ENCODE measurements at regions not wholly inside any gene's neighbourhood (a gene's known extent, or its start where the extent isn't known, plus 50 kb on each side); places are given as distances from the start of the nearest gene placed in this dataset.
A peak's percentile ranks its signal among the peaks of the same experiment; 100 is the strongest.

GRCh38 chr5:50953290-50953689, 286.9 kb downstream of the PARP8 start:
- intact Hi-C loops (cut with micrococcal nuclease), result no loop called here
- H3K36me3 Mint-ChIP-seq, result no peaks in the 10 kb centered on the region
- H3K27ac Mint-ChIP-seq, result no peak overlapping the region
- H3K27me3 Mint-ChIP-seq, result peaks cover 12 to 26% of the 10 kb centered on the region in 2 donors
- H3K9me3 Mint-ChIP-seq, result no peaks in the 10 kb centered on the region
- no peak overlapping the region for H3K4me3 Mint-ChIP-seq
- Histone ChIP-seq H3K27me3 (ENCODE audit: insufficient read depth, low read length) (no peaks in the 10 kb centered on the region), H3K4me3 (ENCODE audit: low read length in 2 of 2) (no peak overlapping the region), H3K36me3 (ENCODE audit: insufficient read depth, low read length) (no peaks in the 10 kb centered on the region), H3K27ac (ENCODE audit: low read depth, low read length) (no peak overlapping the region), H3K4me1 (ENCODE audit: insufficient read depth, low read length) (no peaks in the 10 kb centered on the region), H3K9me3 (ENCODE audit: control insufficient read depth in 1 of 2, low read length in 2 of 2) (no peaks in the 10 kb centered on the region)
- DNase-seq, result no peak
- ChIA-PET POLR2A (ENCODE audit: partially characterized antibody) (no interaction called here), CTCF (ENCODE audit: partially characterized antibody) (interaction anchor here (1.9 kb wide), 1 partner anchor 10 kb away, joined by 4 read pairs; no protein-coding TSS in a partner anchor)
- no peaks in the 10 kb centered on the region for H3K4me1 Mint-ChIP-seq

DNA sequence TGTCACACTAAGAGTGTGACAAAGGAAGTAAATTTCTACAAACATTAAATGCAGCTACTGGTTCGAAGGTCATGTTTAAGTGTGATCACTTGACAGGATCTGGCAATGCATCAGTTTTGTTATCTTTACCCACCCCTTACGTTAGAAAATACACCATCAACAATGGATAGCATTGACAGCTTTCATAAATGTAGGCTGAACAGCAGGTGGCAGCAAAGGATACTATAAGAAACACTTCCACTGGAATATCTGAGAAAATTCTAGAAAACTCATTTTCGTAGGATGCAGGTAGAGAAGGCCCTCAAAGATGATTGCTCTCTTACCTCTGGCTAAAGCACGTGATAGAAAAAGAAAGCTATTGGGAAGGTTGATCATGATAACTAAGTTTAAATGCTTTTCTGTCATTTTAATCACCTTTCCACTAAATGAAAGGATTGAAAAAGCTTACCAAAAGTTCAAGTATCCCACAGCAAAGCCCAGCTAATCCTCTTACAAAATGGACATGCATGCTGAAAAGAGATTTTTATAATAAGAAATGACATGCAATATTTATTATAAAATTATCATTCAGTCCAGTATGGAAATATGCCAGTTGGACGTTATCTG, 292.5 kb downstream of the PARP8 start:
- Histone ChIP-seq H3K27ac (ENCODE audit: low read depth, low read length) (no peak overlapping the region), H3K27me3 (ENCODE audit: insufficient read depth, low read length) (peaks cover 8% of the 10 kb centered on the region), H3K9me3 (ENCODE audit: control insufficient read depth in 1 of 2, low read length in 2 of 2) (no peaks in the 10 kb centered on the region), H3K4me3 (ENCODE audit: low read length in 2 of 2) (no peak overlapping the region), H3K36me3 (ENCODE audit: insufficient read depth, low read length) (no peaks in the 10 kb centered on the region), H3K4me1 (ENCODE audit: insufficient read depth, low read length) (peaks cover 13% of the 10 kb centered on the region)
- no peaks in the 10 kb centered on the region for H3K36me3 Mint-ChIP-seq
- H3K27ac Mint-ChIP-seq, result no peak overlapping the region
- DNase-seq, result peak in 2 of 5 donors; percentile 23 to 34
- intact Hi-C loops (cut with micrococcal nuclease), result loop anchor here (1.0 kb wide), 1 partner anchor 1698 kb away; no protein-coding TSS in a partner anchor
- peaks cover 5 to 13% (median 10%) of the 10 kb centered on the region in 4 donors for H3K4me1 Mint-ChIP-seq
- H3K4me3 Mint-ChIP-seq, result no peak overlapping the region
- ChIA-PET CTCF (ENCODE audit: partially characterized antibody) (interaction anchor here (0.8 to 3.4 kb wide), 6 partner anchors 9 to 1702 kb away, joined by 3 to 26 read pairs (median 6); no protein-coding TSS in a partner anchor), POLR2A (ENCODE audit: partially characterized antibody) (no interaction called here)
- no peaks in the 10 kb centered on the region for H3K9me3 Mint-ChIP-seq
- peaks cover 25 to 37% of the 10 kb centered on the region in 2 donors for H3K27me3 Mint-ChIP-seq

DNA sequence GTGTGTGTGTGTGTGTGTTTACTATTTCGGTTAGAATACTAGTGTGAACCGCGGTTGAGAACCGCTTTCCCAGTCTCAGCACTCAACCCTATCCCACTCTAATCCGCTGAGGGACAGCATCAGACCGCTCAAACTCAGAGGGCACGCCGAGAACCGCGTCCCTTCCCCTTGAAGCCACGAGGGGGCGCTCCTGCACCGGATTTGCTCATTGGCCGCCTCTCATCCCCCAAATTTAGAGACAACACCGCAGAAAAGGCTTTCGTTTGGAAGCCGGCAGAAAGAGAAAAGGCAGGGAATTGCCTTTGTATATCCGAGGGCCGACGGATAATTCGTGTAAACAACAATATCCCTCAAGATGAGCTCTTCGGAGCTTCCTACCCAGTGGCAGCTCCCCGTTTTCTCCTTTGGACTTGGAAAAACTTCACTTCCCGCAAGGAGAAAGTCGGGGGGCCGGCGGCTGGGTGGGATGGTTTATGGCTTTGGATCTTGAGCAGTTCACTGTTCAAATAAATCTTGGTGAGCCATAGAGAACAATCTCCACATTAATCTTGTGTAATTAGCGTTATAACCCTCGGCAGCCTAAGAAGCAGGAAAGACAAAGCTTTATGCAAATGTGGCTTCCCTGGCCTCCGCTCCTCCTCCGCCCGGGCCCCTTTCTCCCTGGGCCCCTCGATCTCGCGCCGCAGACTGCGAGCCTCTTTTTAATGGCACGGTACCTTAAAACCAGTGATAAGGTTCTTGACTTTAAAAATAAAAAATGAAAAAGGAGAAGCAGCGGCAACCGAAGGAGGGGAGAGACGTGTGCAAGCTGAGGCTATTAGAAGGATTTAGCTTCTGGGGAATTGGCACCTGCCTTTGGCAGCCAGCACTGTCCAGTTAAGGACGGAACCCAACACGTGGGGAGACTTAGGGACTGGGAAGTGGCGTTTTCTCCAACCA, 296.8 kb downstream of the PARP8 start:
- Histone ChIP-seq H3K36me3 (ENCODE audit: insufficient read depth, low read length) (no peaks in the 10 kb centered on the region), H3K9me3 (ENCODE audit: control insufficient read depth in 1 of 2, low read length in 2 of 2) (no peaks in the 10 kb centered on the region), H3K4me1 (ENCODE audit: insufficient read depth, low read length) (peaks cover 49% of the 10 kb centered on the region), H3K4me3 (ENCODE audit: low read length in 2 of 2) (peak overlapping the region; percentile 14 to 17), H3K27ac (ENCODE audit: low read depth, low read length) (no peak overlapping the region), H3K27me3 (ENCODE audit: insufficient read depth, low read length) (peaks cover 48% of the 10 kb centered on the region)
- peak overlapping the region; percentile 78 to 96 (median 86) for H3K4me3 Mint-ChIP-seq
- no peak overlapping the region for H3K27ac Mint-ChIP-seq
- CTCF ChIA-PET (ENCODE audit: partially characterized antibody), result interaction anchor here (0.7 to 1.6 kb wide), 16 partner anchors 8 to 1836 kb away, joined by 3 to 37 read pairs (median 4); no protein-coding TSS in a partner anchor
- POLR2A ChIA-PET (ENCODE audit: partially characterized antibody), result no interaction called here
- H3K36me3 Mint-ChIP-seq, result no peaks in the 10 kb centered on the region
- peaks cover 48 to 50% of the 10 kb centered on the region in 2 donors for H3K27me3 Mint-ChIP-seq
- peaks cover 0 to 13% (median 4%) of the 10 kb centered on the region in 8 donors for H3K9me3 Mint-ChIP-seq
- H3K4me1 Mint-ChIP-seq, result peaks cover 27 to 47% (median 39%) of the 10 kb centered on the region in 4 donors
- intact Hi-C loops (cut with micrococcal nuclease), result loop anchor here (1.0 to 10.0 kb wide), 4 partner anchors 1512 to 1952 kb away; no protein-coding TSS in a partner anchor
- peak; percentile 41 to 56 (median 47) for DNase-seq

DNA sequence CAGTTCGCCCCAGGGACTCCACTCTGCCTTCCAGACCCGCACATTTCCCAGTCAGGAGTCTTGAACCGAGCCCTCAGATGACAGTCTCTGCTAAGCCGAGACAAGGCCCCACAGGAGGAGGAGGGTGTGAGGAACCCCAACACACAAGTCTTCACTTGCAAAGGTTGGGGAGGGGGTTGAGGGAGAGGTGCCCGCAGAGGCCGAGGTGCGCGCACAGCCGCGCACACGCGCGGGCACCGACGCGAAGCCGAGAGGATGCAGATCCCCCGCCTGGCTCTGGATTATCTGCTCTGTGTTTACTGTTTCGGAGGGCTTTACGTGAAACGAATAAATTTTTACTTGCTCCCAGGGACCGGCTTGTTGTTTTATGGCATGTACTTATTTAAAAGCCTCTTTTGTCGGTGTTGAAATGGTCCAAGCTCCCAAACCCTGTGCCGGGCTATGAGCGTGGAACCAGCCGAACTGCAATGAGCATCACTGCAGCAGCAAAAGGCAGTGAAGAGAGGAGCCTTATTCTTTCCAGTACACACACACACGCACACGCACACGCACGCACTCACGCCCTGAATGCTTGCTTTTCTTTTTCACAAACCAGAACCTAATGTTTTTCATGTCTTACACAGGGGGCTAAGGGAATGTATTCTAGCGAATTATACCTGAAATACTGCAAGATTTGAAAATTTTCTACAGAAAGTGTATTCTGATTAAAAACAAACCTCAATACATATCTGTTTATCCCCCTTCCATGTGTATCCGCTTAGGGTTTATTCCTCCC, 297.7 kb downstream of the PARP8 start:
- Histone ChIP-seq H3K4me3 (ENCODE audit: low read length in 2 of 2) (no peak overlapping the region), H3K27ac (ENCODE audit: low read depth, low read length) (no peak overlapping the region), H3K36me3 (ENCODE audit: insufficient read depth, low read length) (no peaks in the 10 kb centered on the region), H3K4me1 (ENCODE audit: insufficient read depth, low read length) (peaks cover 58% of the 10 kb centered on the region), H3K9me3 (ENCODE audit: control insufficient read depth in 1 of 2, low read length in 2 of 2) (no peaks in the 10 kb centered on the region), H3K27me3 (ENCODE audit: insufficient read depth, low read length) (peaks cover 57% of the 10 kb centered on the region)
- no peak for DNase-seq
- Mint-ChIP-seq H3K9me3 (peaks cover 0 to 18% (median 6%) of the 10 kb centered on the region in 8 donors), H3K27ac (peak overlapping the region in 1 of 7 donors; percentile 9), H3K4me3 (peak overlapping the region in 7 of 8 donors; percentile 46 to 87 (median 64)), H3K36me3 (no peaks in the 10 kb centered on the region), H3K4me1 (peaks cover 37 to 57% (median 47%) of the 10 kb centered on the region in 4 donors), H3K27me3 (peaks cover 52 to 55% of the 10 kb centered on the region in 2 donors)
- ChIA-PET POLR2A (ENCODE audit: partially characterized antibody) (no interaction called here), CTCF (ENCODE audit: partially characterized antibody) (interaction anchor here (1.0 to 1.6 kb wide), 13 partner anchors 8 to 1835 kb away, joined by 3 to 37 read pairs (median 4); no protein-coding TSS in a partner anchor)
- intact Hi-C loops (cut with micrococcal nuclease), result loop anchor here (1.0 to 10.0 kb wide), 4 partner anchors 1511 to 1951 kb away; no protein-coding TSS in a partner anchor

- H3K36me3 ChIP-seq (ENCODE audit: insufficient read depth, low read length), result no peaks in the 10 kb centered on the region
- peak overlapping the region in 1 of 7 donors; percentile 9 for H3K27ac Mint-ChIP-seq
- no peak for DNase-seq
- H3K4me3 ChIP-seq (ENCODE audit: low read length in 2 of 2), result no peak overlapping the region
- no peaks in the 10 kb centered on the region for H3K36me3 Mint-ChIP-seq
- H3K9me3 Mint-ChIP-seq, result peaks cover 0 to 18% (median 6%) of the 10 kb centered on the region in 8 donors
- H3K27me3 Mint-ChIP-seq, result peaks cover 54 to 59% of the 10 kb centered on the region in 2 donors
- no peaks in the 10 kb centered on the region for H3K9me3 ChIP-seq (ENCODE audit: control insufficient read depth in 1 of 2, low read length in 2 of 2)
- CTCF ChIA-PET (ENCODE audit: partially characterized antibody), result interaction anchor here (0.7 to 1.5 kb wide), 2 partner anchors 222 to 1689 kb away, joined by 3 to 4 read pairs; no protein-coding TSS in a partner anchor
- H3K27me3 ChIP-seq (ENCODE audit: insufficient read depth, low read length), result peaks cover 64% of the 10 kb centered on the region
- peaks cover 41 to 64% (median 52%) of the 10 kb centered on the region in 4 donors for H3K4me1 Mint-ChIP-seq
- no peak overlapping the region for H3K27ac ChIP-seq (ENCODE audit: low read depth, low read length)
- peak overlapping the region in 5 of 8 donors; percentile 46 to 87 (median 80) for H3K4me3 Mint-ChIP-seq
- peaks cover 66% of the 10 kb centered on the region for H3K4me1 ChIP-seq (ENCODE audit: insufficient read depth, low read length)
- POLR2A ChIA-PET (ENCODE audit: partially characterized antibody), result no interaction called here
- intact Hi-C loops (cut with micrococcal nuclease), result loop anchor here (5.0 to 10.0 kb wide), 3 partner anchors 1510 to 1950 kb away; no protein-coding TSS in a partner anchor
Observed at GRCh38 chr5:50964746-50965653, 298.6 kb downstream of the PARP8 start.

Measured in CD4-positive, alpha-beta memory T cell (primary cell).